Activated CD4-positive, alpha-beta T cell treated with anti-CD3 and anti-CD28 coated beads for 4 hours (primary cell): ENCODE measurements at regions not wholly inside any gene's neighbourhood (a gene's known extent, or its start where the extent isn't known, plus 50 kb on each side); places are given as distances from the start of the nearest gene placed in this dataset.

Source experiments
- DNase-seq, 2 donors: peaks; one replicate each; pipeline ENCODE4 v3.0.0-alpha.2; 2020

GRCh38 chr1:208600456-208601190 is 356.4 kb upstream of the PLXNA2 start:
- no peak for DNase-seq

- DNase-seq: no peak
Observed at GRCh38 chr1:208601561-208601960, 357.4 kb upstream of the PLXNA2 start.

GRCh38 chr1:208603721-208604120 is 359.5 kb upstream of the PLXNA2 start:
- no peak for DNase-seq

GRCh38 chr1:208604295-208604694 is 360.1 kb upstream of the PLXNA2 start:
- no peak for DNase-seq

GRCh38 chr1:208606959-208607358 is 362.8 kb upstream of the PLXNA2 start:
- DNase-seq: no peak

GRCh38 chr1:208607616-208608015 is 363.4 kb upstream of the PLXNA2 start:
- no peak for DNase-seq

GRCh38 chr1:208614610-208615009 is 370.4 kb upstream of the PLXNA2 start:
- DNase-seq: no peak

GRCh38 chr1:208615371-208615770 is 371.2 kb upstream of the PLXNA2 start:
- no peak for DNase-seq

GRCh38 chr1:208616776-208617175 is 372.6 kb upstream of the PLXNA2 start:
- DNase-seq: no peak

GRCh38 chr1:208628022-208628914 is 384.1 kb upstream of the PLXNA2 start:
- no peak for DNase-seq

GRCh38 chr1:208631092-208631491 is 386.9 kb upstream of the PLXNA2 start:
- no peak for DNase-seq

GRCh38 chr1:208631506-208631905 is 387.3 kb upstream of the PLXNA2 start:
- DNase-seq: no peak

- no peak for DNase-seq
Observed at GRCh38 chr1:208634346-208635140, 390.4 kb upstream of the PLXNA2 start.

GRCh38 chr1:208637181-208637580 is 393.0 kb upstream of the PLXNA2 start:
- no peak for DNase-seq

- no peak for DNase-seq
Observed at GRCh38 chr1:208639382-208639781, 395.2 kb upstream of the PLXNA2 start.

- DNase-seq: no peak
Observed at GRCh38 chr1:208640295-208640694, 396.1 kb upstream of the PLXNA2 start.

GRCh38 chr1:208641579-208642280 is 397.5 kb upstream of the PLXNA2 start:
- no peak for DNase-seq

GRCh38 chr1:208643005-208643597 is 398.9 kb upstream of the PLXNA2 start:
- DNase-seq: no peak

GRCh38 chr1:208644401-208645160 is 400.4 kb upstream of the PLXNA2 start:
- DNase-seq: no peak

GRCh38 chr1:208646431-208646830 is 402.2 kb upstream of the PLXNA2 start:
- no peak for DNase-seq

GRCh38 chr1:208648146-208648545 is 404.0 kb upstream of the PLXNA2 start:
- no peak for DNase-seq
